ENCODE measurements at regions not wholly inside any gene's neighbourhood (a gene's known extent, or its start where the extent isn't known, plus 50 kb on each side); places are given as distances from the start of the nearest gene placed in this dataset.

GRCh38 chr3:27576171-27576570 lies 92.0 kb upstream of the SLC4A7 start:
- TF ChIP-seq CTCF (IDR thresholded peaks at IDR 0.05; ENCODE audit: low read depth, low read length, poor library complexity, severe bottlenecking) (no peak), EZH2phosphoT487 (IDR thresholded peaks at IDR 0.05; ENCODE audit: borderline replicate concordance, low read length) (no peak)
